ENCODE measurements at regions not wholly inside any gene's neighbourhood (a gene's known extent, or its start where the extent isn't known, plus 50 kb on each side); places are given as distances from the start of the nearest gene placed in this dataset.

DNA sequence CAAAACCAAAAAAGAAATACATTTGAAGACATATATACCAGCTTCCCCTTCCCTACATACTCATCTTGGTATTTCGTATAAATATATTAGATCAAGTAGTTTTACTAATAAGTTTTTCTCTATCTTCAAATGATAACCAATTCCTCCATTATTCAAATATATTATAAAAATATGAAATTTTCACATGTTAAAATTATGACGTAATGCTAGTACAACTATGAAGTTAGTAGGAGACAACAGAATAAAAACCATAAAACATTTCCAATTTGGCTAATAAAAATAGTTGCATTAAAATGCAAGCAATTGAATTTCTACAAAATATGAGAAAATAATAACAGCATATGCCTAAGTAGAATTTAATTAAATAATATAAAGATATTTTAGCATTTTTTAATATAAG, 501.8 kb upstream of the SLITRK5 start:
- TF ChIP-seq, protein P1, sequence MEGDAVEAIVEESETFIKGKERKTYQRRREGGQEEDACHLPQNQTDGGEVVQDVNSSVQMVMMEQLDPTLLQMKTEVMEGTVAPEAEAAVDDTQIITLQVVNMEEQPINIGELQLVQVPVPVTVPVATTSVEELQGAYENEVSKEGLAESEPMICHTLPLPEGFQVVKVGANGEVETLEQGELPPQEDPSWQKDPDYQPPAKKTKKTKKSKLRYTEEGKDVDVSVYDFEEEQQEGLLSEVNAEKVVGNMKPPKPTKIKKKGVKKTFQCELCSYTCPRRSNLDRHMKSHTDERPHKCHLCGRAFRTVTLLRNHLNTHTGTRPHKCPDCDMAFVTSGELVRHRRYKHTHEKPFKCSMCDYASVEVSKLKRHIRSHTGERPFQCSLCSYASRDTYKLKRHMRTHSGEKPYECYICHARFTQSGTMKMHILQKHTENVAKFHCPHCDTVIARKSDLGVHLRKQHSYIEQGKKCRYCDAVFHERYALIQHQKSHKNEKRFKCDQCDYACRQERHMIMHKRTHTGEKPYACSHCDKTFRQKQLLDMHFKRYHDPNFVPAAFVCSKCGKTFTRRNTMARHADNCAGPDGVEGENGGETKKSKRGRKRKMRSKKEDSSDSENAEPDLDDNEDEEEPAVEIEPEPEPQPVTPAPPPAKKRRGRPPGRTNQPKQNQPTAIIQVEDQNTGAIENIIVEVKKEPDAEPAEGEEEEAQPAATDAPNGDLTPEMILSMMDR (IDR thresholded peaks at IDR 0.05; ENCODE audit: low read length), result no peak
- TF ChIP-seq EZH2 (optimal IDR thresholded peaks at IDR 0.05; ENCODE audit: low read depth, low read length) (no peak), EZH2phosphoT487 (IDR thresholded peaks at IDR 0.05; ENCODE audit: low read length) (no peak)

Data from MM.1S (cell line).